Endodermal cell (in vitro differentiated cells): ENCODE measurements at regions not wholly inside any gene's neighbourhood (a gene's known extent, or its start where the extent isn't known, plus 50 kb on each side); places are given as distances from the start of the nearest gene placed in this dataset.

ENCODE experiments used
- DNase-seq: peaks from one replicate; pipeline ENCODE4 v3.0.0-alpha.2; 2017
- H3K27ac ChIP-seq: 2 replicates; pipeline ENCODE4 v1.5.1; 2013; ENCODE audit warnings: mild to moderate bottlenecking, low read depth, low read length, moderate library complexity
- H3K27me3 ChIP-seq: 2 replicates; pipeline ENCODE4 v1.6.1; 2013; ENCODE audit warnings: mild to moderate bottlenecking, low read length, moderate library complexity; ENCODE audit not compliant: insufficient read depth, control insufficient read depth, poor library complexity, severe bottlenecking
- H3K36me3 ChIP-seq: 2 replicates; pipeline ENCODE4 v1.7.0; 2013; ENCODE audit warnings: mild to moderate bottlenecking, low read length, moderate library complexity; ENCODE audit not compliant: control insufficient read depth, insufficient read depth
- H3K4me1 ChIP-seq: one replicate; pipeline ENCODE4 v1.7.0; 2013; ENCODE audit warnings: low read length; ENCODE audit not compliant: control insufficient read depth, insufficient read depth
- H3K4me3 ChIP-seq: 2 replicates; pipeline ENCODE4 v1.5.1; 2013; ENCODE audit warnings: mild to moderate bottlenecking, low read length, moderate library complexity
- H3K9ac ChIP-seq: 2 replicates; pipeline ENCODE4 v1.6.1; 2013; ENCODE audit warnings: mild to moderate bottlenecking, low read length, moderate library complexity; ENCODE audit not compliant: poor library complexity, severe bottlenecking; ENCODE audit errors: extremely low read depth
- H3K9me3 ChIP-seq: 2 replicates; pipeline ENCODE4 v1.6.1; 2013; ENCODE audit warnings: mild to moderate bottlenecking, low read length, moderate library complexity; ENCODE audit not compliant: control insufficient read depth
- H3K27ac Mint-ChIP-seq: 2 replicates; pipeline ENCODE4 v1.8.0; 2020; ENCODE audit warnings: mixed read lengths
- H3K27me3 Mint-ChIP-seq: 2 replicates; pipeline ENCODE4 v1.8.0; 2021; ENCODE audit warnings: mild to moderate bottlenecking, mixed read lengths; ENCODE audit not compliant: insufficient read depth
- H3K36me3 Mint-ChIP-seq: 2 replicates; pipeline ENCODE4 v1.8.0; 2020; ENCODE audit warnings: low read depth, mixed read lengths
- H3K4me1 Mint-ChIP-seq: 2 replicates; pipeline ENCODE4 v1.8.0; 2020; ENCODE audit warnings: mixed read lengths
- H3K4me3 Mint-ChIP-seq: 2 replicates; pipeline ENCODE4 v1.8.0; 2020; ENCODE audit warnings: mild to moderate bottlenecking, moderate library complexity, mixed read lengths
- H3K9me3 Mint-ChIP-seq: 2 replicates; pipeline ENCODE4 v1.8.0; 2020; ENCODE audit warnings: mild to moderate bottlenecking, mixed read lengths
- WGBS, 2 experiments: methylation state at CpG; one replicate each; pipeline versions ENCODE4 v1.1.5 to v1.1.7; 2013; ENCODE audit warnings: missing lambda C conversion rate in 2 of 2, mixed read lengths in 1 of 2; ENCODE audit not compliant: insufficient coverage in 1 of 2, insufficient read length in 1 of 2; 5-methylcytosine and 5-hydroxymethylcytosine counted together
- TF ChIP-seq, protein P1 (sequence below): fragments of 200-600 bp; sonication (generic); conservative IDR thresholded peaks from 2 replicates; pipeline ENCODE4 v1.5.0; 2021; ENCODE audit warnings: antibody characterized with exemption, mild to moderate bottlenecking

DNA sequence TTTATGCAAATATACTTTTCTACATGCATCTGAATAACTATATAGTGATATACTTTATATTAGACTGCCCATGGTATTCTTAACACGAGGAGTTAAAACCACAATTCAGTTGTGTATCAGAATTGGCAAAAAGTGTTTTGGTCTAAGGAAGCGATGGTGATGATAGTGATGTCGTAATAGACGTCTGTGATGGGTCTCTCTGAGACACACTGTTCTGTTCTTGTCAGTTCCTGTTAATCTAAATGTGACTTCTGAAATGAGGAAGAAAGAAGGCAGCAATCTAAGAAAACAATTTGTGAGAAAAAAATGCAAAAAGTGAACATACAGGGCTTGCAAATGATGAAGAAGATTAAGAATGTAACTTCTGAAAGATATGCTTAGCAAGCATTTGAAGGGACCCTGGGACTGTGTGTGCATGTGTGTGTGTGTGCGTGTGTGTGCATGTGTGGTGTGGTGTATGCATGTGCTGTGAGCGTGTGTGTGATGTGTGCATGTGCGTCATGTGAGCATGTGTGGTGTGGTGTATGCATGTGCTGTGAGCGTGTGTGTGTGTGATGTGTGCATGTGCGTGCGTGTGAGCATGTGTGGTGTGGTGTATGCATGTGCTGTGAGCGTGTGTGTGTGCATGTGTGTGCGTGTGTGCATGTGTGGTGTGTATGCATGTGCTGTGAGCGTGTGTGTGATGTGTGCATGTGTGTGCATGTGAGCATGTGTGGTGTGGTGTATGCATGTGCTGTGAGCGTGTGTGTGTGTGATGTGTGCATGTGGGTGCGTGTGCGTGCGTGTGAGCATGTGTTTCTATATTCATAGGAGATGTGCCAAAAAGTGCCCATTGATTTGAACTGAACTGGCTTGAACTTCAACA lies 131.8 kb downstream of the IRS2 start:
- peaks cover 6% of the 10 kb centered on the region for H3K27me3 ChIP-seq
- no peaks in the 10 kb centered on the region for H3K36me3 ChIP-seq
- Mint-ChIP-seq H3K9me3 (no peaks in the 10 kb centered on the region), H3K27me3 (peaks cover 2% of the 10 kb centered on the region), H3K27ac (no peak overlapping the region), H3K36me3 (no peaks in the 10 kb centered on the region), H3K4me1 (peaks cover 19% of the 10 kb centered on the region), H3K4me3 (no peak overlapping the region)
- no peak for DNase-seq
- H3K9ac ChIP-seq, result no peak overlapping the region
- H3K4me3 ChIP-seq, result no peak overlapping the region
- TF ChIP-seq, protein P1, sequence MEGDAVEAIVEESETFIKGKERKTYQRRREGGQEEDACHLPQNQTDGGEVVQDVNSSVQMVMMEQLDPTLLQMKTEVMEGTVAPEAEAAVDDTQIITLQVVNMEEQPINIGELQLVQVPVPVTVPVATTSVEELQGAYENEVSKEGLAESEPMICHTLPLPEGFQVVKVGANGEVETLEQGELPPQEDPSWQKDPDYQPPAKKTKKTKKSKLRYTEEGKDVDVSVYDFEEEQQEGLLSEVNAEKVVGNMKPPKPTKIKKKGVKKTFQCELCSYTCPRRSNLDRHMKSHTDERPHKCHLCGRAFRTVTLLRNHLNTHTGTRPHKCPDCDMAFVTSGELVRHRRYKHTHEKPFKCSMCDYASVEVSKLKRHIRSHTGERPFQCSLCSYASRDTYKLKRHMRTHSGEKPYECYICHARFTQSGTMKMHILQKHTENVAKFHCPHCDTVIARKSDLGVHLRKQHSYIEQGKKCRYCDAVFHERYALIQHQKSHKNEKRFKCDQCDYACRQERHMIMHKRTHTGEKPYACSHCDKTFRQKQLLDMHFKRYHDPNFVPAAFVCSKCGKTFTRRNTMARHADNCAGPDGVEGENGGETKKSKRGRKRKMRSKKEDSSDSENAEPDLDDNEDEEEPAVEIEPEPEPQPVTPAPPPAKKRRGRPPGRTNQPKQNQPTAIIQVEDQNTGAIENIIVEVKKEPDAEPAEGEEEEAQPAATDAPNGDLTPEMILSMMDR, result no peak
- peaks cover 11% of the 10 kb centered on the region for H3K4me1 ChIP-seq
- no peaks in the 10 kb centered on the region for H3K9me3 ChIP-seq
- no peak overlapping the region for H3K27ac ChIP-seq
- WGBS, 2 experiments, result 89 to 94% methylated on average over 11 to 17 of the region's 17 CpGs

GRCh38 chr13:109652531-109652930 lies 133.9 kb downstream of the IRS2 start:
- Histone ChIP-seq H3K36me3 (no peaks in the 10 kb centered on the region), H3K9ac (no peak overlapping the region), H3K27ac (no peak overlapping the region), H3K4me3 (no peak overlapping the region), H3K9me3 (no peaks in the 10 kb centered on the region), H3K4me1 (peaks cover 8% of the 10 kb centered on the region), H3K27me3 (no peaks in the 10 kb centered on the region)
- H3K4me1 Mint-ChIP-seq, result peaks cover 17% of the 10 kb centered on the region
- H3K36me3 Mint-ChIP-seq, result no peaks in the 10 kb centered on the region
- TF ChIP-seq, protein P1, result no peak
- no peak overlapping the region for H3K4me3 Mint-ChIP-seq
- H3K9me3 Mint-ChIP-seq, result no peaks in the 10 kb centered on the region
- 94 to 100% methylated on average over 2 to 3 of the region's 3 CpGs for WGBS, 2 experiments
- no peak for DNase-seq
- no peak overlapping the region for H3K27ac Mint-ChIP-seq
- H3K27me3 Mint-ChIP-seq, result peaks cover 2% of the 10 kb centered on the region

- peaks cover 15% of the 10 kb centered on the region for H3K4me1 Mint-ChIP-seq
- WGBS, 2 experiments, result 92 to 93% methylated on average over 3 to 6 of the region's 6 CpGs
- H3K27ac ChIP-seq, result no peak overlapping the region
- H3K4me3 Mint-ChIP-seq, result no peak overlapping the region
- no peaks in the 10 kb centered on the region for H3K36me3 Mint-ChIP-seq
- peaks cover 2% of the 10 kb centered on the region for H3K27me3 Mint-ChIP-seq
- TF ChIP-seq, protein P1, result no peak
- no peak overlapping the region for H3K9ac ChIP-seq
- H3K27ac Mint-ChIP-seq, result no peak overlapping the region
- peaks cover 5% of the 10 kb centered on the region for H3K4me1 ChIP-seq
- H3K9me3 ChIP-seq, result no peaks in the 10 kb centered on the region
- H3K4me3 ChIP-seq, result no peak overlapping the region
- no peaks in the 10 kb centered on the region for H3K27me3 ChIP-seq
- DNase-seq, result no peak
- no peaks in the 10 kb centered on the region for H3K36me3 ChIP-seq
- H3K9me3 Mint-ChIP-seq, result no peaks in the 10 kb centered on the region
Measured at GRCh38 chr13:109651854-109652253, 134.5 kb downstream of the IRS2 start.
